ENCODE measurements at regions not wholly inside any gene's neighbourhood (a gene's known extent, or its start where the extent isn't known, plus 50 kb on each side); places are given as distances from the start of the nearest gene placed in this dataset.

DNA sequence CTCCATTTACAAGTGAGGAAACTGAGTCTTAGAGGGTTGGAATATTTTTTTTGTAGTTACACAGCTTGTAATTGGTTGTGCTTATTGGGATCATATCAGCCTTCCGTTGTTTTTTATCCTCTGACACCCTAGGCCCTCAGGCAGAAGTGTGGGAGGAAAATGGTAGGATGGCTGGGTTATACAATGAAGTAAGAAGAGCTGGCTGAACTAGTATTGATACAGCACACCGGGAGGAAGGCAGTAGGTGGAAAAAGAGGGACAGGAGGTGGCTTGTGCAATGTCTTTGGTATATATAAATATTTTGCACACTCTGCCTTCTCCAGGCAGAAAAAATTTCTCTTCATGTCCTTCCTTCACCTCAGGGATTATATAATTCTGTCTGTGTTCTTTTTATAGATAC is 214.3 kb upstream of the SGO1 start:
- no peak overlapping the region for H3K4me3 ChIP-seq (ENCODE audit: low read length)
- TF ChIP-seq, protein P1, sequence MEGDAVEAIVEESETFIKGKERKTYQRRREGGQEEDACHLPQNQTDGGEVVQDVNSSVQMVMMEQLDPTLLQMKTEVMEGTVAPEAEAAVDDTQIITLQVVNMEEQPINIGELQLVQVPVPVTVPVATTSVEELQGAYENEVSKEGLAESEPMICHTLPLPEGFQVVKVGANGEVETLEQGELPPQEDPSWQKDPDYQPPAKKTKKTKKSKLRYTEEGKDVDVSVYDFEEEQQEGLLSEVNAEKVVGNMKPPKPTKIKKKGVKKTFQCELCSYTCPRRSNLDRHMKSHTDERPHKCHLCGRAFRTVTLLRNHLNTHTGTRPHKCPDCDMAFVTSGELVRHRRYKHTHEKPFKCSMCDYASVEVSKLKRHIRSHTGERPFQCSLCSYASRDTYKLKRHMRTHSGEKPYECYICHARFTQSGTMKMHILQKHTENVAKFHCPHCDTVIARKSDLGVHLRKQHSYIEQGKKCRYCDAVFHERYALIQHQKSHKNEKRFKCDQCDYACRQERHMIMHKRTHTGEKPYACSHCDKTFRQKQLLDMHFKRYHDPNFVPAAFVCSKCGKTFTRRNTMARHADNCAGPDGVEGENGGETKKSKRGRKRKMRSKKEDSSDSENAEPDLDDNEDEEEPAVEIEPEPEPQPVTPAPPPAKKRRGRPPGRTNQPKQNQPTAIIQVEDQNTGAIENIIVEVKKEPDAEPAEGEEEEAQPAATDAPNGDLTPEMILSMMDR (IDR thresholded peaks at IDR 0.05; ENCODE audit: insufficient read depth, low read depth, low read length, missing control alignments) = no peak

DNA sequence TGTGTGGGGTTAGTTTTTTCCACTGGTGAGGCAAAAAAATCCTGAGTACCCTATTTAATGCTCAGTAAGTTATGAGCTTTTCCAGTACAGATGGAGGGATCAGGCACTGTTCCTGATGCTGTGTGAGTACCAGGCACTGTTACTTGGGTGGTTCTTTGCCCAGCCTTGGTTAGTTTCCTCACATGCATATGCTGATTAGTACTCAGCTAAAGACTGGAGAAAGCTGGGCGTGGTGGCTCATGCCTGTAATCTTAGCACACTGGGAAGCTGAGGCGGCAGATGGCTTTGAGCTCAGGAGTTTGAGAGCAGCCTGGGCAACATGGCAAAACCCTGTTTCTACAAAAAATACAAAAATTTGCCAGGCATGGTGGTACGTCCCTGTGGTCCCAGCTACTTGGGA is 210.3 kb upstream of the SGO1 start:
- H3K4me3 ChIP-seq (ENCODE audit: low read length) = no peak overlapping the region
- no peak for DNase-seq (ENCODE audit: low read depth)
- TF ChIP-seq, protein P1 (IDR thresholded peaks at IDR 0.05; ENCODE audit: insufficient read depth, low read depth, low read length, missing control alignments) = no peak

More for the DNA sequence above, 214.3 kb upstream of the SGO1 start:
- DNase-seq (ENCODE audit: low read depth) = no peak

DNA sequence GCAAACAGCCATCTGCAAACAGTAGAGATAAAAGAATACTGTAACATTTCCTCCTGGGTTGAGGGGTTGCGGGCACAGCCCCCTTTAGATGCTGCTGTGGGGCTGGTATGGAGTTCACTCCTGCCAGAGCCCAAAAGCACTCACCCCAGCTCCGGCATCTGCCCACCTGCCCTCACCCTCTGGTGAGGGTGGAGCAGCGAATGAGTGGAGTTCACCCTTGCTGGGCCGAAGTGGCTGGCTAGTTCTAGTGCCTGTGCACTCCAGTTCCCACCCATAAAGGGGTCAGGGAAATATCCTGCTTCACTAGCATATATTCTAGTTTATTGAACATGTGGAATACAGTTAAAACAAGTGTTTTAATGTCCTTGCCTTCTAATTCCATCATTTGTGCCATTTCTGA is 209.7 kb upstream of the SGO1 start:
- no peak overlapping the region for H3K4me3 ChIP-seq (ENCODE audit: low read length)
- TF ChIP-seq, protein P1 (IDR thresholded peaks at IDR 0.05; ENCODE audit: insufficient read depth, low read depth, low read length, missing control alignments) = no peak
- no peak for DNase-seq (ENCODE audit: low read depth)

DNA sequence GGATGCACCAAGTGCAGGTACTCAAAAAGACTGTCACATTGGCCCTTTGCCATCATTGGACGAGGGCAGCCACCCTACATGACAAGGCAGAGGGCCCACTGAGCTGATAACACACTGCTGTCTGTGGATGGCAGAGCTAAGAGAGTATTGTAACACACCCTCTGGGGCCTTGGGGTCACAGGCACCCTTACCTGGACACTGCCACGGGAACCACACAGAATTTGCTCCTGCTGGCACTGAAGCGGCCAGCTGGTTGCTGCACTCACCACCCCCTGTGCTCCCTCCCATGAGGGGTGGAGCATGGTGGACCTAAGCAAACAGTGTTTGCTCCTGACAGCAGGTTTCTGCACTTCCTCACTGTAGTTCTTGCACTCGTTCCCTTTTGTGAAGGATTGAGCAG is 208.2 kb upstream of the SGO1 start:
- TF ChIP-seq, protein P1 (IDR thresholded peaks at IDR 0.05; ENCODE audit: insufficient read depth, low read depth, low read length, missing control alignments) = no peak
- H3K4me3 ChIP-seq (ENCODE audit: low read length) = no peak overlapping the region
- no peak for DNase-seq (ENCODE audit: low read depth)

DNA sequence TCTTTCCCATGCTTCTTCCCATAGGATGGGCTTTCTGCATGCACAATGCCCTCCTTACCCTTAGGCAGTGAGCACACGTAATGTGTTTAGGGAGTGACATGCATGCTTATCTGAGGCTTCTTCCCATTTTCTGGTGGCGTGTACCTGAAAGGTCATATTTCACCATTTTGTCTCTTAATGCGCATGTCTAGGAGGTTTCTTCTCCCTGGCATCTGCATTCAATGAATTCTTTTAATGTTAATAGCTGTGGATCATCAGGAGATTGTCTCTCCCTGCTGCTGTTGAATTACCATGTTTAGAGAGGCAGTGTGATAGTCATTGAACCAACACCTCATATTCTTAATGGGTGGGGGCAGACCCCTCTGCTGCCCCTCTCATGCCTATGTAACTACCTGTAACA is 205.6 kb upstream of the SGO1 start:
- TF ChIP-seq, protein P1 (IDR thresholded peaks at IDR 0.05; ENCODE audit: insufficient read depth, low read depth, low read length, missing control alignments) = no peak
- DNase-seq (ENCODE audit: low read depth) = no peak
- no peak overlapping the region for H3K4me3 ChIP-seq (ENCODE audit: low read length)

DNA sequence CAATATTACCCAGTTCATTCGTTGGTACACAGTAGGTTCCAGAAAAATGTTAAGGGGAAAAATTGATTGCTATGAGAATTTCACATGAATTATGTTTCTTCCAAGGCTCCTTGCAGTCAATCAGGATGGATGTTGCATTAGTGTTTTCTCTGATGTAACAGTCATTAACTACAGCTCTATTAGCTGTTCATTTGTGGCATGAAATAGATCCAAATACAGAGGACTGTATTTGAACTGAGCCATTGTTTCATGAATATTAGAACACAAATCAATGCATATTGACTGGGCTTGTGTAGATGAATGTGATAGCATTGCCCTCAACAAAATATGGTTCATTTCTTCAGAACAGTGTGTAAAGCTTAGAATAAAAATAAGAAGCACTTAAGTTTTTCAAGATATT is 203.0 kb upstream of the SGO1 start:
- DNase-seq (ENCODE audit: low read depth) = no peak
- TF ChIP-seq, protein P1 (IDR thresholded peaks at IDR 0.05; ENCODE audit: insufficient read depth, low read depth, low read length, missing control alignments) = no peak
- H3K4me3 ChIP-seq (ENCODE audit: low read length) = no peak overlapping the region

DNA sequence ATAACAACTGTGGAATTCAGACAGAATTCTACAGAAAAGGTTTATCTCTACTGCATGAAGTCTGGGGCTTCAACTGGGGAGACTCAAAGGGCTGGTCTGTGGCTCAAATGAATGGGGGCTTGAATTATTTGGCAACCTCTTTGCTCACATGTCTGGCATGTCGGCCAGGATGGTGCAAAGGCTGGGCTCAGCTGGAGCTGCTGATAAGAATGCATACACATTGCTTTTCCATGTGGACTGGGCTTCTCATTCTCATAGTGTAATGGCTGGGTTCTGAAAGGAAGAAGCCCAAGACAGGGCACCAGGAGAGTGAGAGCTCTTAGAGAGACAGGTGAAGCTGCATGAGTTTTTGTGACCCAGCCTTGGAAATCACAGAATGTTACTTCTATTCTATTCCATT is 194.3 kb upstream of the SGO1 start:
- DNase-seq (ENCODE audit: low read depth) = no peak
- TF ChIP-seq, protein P1 (IDR thresholded peaks at IDR 0.05; ENCODE audit: insufficient read depth, low read depth, low read length, missing control alignments) = no peak
- no peak overlapping the region for H3K4me3 ChIP-seq (ENCODE audit: low read length)

All from epithelial cell of esophagus (primary cell).